ENCODE measurements at regions not wholly inside any gene's neighbourhood (a gene's known extent, or its start where the extent isn't known, plus 50 kb on each side); places are given as distances from the start of the nearest gene placed in this dataset.

DNA sequence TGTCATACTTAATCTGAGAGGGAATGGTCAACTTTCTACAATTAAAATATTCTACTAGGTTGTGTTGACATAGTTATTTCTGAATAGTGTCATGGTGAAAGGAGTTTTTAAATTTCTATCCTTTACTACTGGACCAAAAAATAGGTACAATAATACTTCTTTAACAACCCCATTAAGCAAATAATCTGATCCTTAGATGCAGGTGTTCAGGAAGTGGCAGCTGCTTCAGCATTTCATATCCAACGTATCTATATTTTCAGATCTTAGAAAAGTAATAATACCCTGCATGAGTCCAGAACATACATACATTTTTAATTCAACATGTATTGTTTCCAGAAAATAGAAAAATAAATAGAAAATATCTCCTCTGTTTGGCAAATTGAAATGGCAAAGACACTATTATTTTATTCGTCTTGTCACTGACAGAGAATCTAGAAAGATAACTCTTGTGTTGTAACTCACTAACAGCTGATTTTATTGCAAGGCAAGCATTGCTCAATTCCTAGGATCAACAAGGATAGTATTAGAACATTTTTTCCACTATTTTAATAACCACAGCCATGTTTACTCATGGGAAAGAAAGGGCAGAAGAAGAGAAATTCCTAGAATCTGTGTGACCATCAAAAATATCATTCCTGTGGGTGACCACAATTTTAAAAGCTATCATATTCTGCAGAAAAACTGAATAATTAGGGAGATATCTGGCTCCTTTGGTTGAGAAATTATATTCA is 159.3 kb upstream of the CNTNAP2 start (continued):
- TF ChIP-seq, protein P1, sequence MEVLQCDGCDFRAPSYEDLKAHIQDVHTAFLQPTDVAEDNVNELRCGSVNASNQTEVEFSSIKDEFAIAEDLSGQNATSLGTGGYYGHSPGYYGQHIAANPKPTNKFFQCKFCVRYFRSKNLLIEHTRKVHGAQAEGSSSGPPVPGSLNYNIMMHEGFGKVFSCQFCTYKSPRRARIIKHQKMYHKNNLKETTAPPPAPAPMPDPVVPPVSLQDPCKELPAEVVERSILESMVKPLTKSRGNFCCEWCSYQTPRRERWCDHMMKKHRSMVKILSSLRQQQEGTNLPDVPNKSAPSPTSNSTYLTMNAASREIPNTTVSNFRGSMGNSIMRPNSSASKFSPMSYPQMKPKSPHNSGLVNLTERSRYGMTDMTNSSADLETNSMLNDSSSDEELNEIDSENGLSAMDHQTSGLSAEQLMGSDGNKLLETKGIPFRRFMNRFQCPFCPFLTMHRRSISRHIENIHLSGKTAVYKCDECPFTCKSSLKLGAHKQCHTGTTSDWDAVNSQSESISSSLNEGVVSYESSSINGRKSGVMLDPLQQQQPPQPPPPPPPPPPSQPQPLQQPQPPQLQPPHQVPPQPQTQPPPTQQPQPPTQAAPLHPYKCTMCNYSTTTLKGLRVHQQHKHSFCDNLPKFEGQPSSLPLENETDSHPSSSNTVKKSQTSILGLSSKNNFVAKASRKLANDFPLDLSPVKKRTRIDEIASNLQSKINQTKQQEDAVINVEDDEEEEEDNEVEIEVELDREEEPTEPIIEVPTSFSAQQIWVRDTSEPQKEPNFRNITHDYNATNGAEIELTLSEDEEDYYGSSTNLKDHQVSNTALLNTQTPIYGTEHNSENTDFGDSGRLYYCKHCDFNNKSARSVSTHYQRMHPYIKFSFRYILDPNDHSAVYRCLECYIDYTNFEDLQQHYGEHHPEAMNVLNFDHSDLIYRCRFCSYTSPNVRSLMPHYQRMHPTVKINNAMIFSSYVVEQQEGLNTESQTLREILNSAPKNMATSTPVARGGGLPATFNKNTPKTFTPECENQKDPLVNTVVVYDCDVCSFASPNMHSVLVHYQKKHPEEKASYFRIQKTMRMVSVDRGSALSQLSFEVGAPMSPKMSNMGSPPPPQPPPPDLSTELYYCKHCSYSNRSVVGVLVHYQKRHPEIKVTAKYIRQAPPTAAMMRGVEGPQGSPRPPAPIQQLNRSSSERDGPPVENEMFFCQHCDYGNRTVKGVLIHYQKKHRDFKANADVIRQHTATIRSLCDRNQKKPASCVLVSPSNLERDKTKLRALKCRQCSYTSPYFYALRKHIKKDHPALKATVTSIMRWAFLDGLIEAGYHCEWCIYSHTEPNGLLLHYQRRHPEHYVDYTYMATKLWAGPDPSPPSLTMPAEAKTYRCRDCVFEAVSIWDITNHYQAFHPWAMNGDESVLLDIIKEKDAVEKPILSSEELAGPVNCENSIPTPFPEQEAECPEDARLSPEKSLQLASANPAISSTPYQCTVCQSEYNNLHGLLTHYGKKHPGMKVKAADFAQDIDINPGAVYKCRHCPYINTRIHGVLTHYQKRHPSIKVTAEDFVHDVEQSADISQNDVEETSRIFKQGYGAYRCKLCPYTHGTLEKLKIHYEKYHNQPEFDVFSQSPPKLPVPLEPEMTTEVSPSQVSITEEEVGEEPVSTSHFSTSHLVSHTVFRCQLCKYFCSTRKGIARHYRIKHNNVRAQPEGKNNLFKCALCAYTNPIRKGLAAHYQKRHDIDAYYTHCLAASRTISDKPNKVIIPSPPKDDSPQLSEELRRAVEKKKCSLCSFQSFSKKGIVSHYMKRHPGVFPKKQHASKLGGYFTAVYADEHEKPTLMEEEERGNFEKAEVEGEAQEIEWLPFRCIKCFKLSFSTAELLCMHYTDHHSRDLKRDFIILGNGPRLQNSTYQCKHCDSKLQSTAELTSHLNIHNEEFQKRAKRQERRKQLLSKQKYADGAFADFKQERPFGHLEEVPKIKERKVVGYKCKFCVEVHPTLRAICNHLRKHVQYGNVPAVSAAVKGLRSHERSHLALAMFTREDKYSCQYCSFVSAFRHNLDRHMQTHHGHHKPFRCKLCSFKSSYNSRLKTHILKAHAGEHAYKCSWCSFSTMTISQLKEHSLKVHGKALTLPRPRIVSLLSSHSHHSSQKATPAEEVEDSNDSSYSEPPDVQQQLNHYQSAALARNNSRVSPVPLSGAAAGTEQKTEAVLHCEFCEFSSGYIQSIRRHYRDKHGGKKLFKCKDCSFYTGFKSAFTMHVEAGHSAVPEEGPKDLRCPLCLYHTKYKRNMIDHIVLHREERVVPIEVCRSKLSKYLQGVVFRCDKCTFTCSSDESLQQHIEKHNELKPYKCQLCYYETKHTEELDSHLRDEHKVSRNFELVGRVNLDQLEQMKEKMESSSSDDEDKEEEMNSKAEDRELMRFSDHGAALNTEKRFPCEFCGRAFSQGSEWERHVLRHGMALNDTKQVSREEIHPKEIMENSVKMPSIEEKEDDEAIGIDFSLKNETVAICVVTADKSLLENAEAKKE (CRISPR knock-in tag; IDR thresholded peaks at IDR 0.05): no peak

DNA sequence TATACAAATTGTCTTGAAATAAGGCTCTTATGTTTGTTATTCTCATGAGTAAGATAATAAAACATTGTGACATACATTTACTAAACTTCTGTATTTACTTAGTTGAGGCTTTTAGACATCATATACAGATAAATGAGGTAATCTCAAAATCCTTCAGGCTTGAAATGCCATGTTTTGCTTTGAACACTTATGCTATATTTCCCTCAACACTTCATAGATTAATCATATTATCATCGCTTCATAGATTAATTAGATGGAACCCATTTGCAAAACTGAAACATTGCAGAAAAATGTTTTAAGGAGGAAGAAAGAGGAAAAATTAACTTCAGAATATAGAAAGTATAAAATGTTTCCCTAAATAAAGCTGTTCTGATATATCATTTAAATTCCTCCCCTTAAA is 165.0 kb upstream of the CNTNAP2 start:
- H3K4me2 ChIP-seq: no peak overlapping the region
- TF ChIP-seq JUNB (IDR thresholded peaks at IDR 0.05; ENCODE audit: unreplicated experiment) (no peak), EZH2 (IDR thresholded peaks at IDR 0.05; ENCODE audit: low read depth, unreplicated experiment) (no peak), EZH2phosphoT487 (IDR thresholded peaks at IDR 0.05; ENCODE audit: unreplicated experiment) (no peak), NANOG (IDR thresholded peaks at IDR 0.05; ENCODE audit: borderline replicate concordance) (no peak), ZNF114 (CRISPR knock-in tag; IDR thresholded peaks at IDR 0.05) (no peak), STAT1 (IDR thresholded peaks at IDR 0.05; ENCODE audit: unreplicated experiment) (no peak), POLR2AphosphoS5 (IDR thresholded peaks at IDR 0.05; ENCODE audit: low read depth) (no peak)
- TF ChIP-seq, protein P2, sequence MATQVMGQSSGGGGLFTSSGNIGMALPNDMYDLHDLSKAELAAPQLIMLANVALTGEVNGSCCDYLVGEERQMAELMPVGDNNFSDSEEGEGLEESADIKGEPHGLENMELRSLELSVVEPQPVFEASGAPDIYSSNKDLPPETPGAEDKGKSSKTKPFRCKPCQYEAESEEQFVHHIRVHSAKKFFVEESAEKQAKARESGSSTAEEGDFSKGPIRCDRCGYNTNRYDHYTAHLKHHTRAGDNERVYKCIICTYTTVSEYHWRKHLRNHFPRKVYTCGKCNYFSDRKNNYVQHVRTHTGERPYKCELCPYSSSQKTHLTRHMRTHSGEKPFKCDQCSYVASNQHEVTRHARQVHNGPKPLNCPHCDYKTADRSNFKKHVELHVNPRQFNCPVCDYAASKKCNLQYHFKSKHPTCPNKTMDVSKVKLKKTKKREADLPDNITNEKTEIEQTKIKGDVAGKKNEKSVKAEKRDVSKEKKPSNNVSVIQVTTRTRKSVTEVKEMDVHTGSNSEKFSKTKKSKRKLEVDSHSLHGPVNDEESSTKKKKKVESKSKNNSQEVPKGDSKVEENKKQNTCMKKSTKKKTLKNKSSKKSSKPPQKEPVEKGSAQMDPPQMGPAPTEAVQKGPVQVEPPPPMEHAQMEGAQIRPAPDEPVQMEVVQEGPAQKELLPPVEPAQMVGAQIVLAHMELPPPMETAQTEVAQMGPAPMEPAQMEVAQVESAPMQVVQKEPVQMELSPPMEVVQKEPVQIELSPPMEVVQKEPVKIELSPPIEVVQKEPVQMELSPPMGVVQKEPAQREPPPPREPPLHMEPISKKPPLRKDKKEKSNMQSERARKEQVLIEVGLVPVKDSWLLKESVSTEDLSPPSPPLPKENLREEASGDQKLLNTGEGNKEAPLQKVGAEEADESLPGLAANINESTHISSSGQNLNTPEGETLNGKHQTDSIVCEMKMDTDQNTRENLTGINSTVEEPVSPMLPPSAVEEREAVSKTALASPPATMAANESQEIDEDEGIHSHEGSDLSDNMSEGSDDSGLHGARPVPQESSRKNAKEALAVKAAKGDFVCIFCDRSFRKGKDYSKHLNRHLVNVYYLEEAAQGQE (IDR thresholded peaks at IDR 0.05; ENCODE audit: unreplicated experiment): no peak
- TF ChIP-seq, protein P3, sequence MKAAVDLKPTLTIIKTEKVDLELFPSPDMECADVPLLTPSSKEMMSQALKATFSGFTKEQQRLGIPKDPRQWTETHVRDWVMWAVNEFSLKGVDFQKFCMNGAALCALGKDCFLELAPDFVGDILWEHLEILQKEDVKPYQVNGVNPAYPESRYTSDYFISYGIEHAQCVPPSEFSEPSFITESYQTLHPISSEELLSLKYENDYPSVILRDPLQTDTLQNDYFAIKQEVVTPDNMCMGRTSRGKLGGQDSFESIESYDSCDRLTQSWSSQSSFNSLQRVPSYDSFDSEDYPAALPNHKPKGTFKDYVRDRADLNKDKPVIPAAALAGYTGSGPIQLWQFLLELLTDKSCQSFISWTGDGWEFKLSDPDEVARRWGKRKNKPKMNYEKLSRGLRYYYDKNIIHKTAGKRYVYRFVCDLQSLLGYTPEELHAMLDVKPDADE (IDR thresholded peaks at IDR 0.05): no peak
- TF ChIP-seq, protein P4, sequence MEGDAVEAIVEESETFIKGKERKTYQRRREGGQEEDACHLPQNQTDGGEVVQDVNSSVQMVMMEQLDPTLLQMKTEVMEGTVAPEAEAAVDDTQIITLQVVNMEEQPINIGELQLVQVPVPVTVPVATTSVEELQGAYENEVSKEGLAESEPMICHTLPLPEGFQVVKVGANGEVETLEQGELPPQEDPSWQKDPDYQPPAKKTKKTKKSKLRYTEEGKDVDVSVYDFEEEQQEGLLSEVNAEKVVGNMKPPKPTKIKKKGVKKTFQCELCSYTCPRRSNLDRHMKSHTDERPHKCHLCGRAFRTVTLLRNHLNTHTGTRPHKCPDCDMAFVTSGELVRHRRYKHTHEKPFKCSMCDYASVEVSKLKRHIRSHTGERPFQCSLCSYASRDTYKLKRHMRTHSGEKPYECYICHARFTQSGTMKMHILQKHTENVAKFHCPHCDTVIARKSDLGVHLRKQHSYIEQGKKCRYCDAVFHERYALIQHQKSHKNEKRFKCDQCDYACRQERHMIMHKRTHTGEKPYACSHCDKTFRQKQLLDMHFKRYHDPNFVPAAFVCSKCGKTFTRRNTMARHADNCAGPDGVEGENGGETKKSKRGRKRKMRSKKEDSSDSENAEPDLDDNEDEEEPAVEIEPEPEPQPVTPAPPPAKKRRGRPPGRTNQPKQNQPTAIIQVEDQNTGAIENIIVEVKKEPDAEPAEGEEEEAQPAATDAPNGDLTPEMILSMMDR (conservative IDR thresholded peaks at IDR 0.05; ENCODE audit: low read depth in 2 of 2): no peak

More for the DNA sequence above, 165.0 kb upstream of the CNTNAP2 start:
- Mint-ChIP-seq H3K4me1 (no peaks in the 10 kb centered on the region), H3K9me3 (peaks cover 60% of the 10 kb centered on the region), H3K27me3 (ENCODE audit: insufficient read depth, low read depth, poor library complexity) (peaks cover 1% of the 10 kb centered on the region), H3K36me3 (ENCODE audit: low read depth) (peaks cover 6% of the 10 kb centered on the region; the same call in 1 of the 3 replicates), H3K27ac (no peak overlapping the region), H3K4me3 (no peak overlapping the region)
- H4K20me1 ChIP-seq (replicated peaks; ENCODE audit: insufficient read depth): no peaks in the 10 kb centered on the region
- no peaks in the 10 kb centered on the region for H3F3A ChIP-seq (replicated peaks; ENCODE audit: low read depth)
- no peaks in the 10 kb centered on the region for H3K79me2 ChIP-seq (replicated peaks; ENCODE audit: insufficient read depth)
- H3K27ac ChIP-seq (ENCODE audit: low read depth): no peak overlapping the region
- no peaks in the 10 kb centered on the region for H3K4me1 ChIP-seq (ENCODE audit: insufficient read depth)
- no peak overlapping the region for H2AFZ ChIP-seq
- no peak for ATAC-seq
- no peak for DNase-seq (ENCODE audit: low spot score)
- no peaks in the 10 kb centered on the region for H3K27me3 ChIP-seq (ENCODE audit: insufficient read depth)
- peaks cover 11% of the 10 kb centered on the region for H3K36me3 ChIP-seq (ENCODE audit: insufficient read depth)
- H3K9me2 ChIP-seq (ENCODE audit: insufficient read depth): no peaks in the 10 kb centered on the region
- no peak overlapping the region for H3K4me3 ChIP-seq

Measured in GM23338 (cell line).